ENCODE measurements at regions not wholly inside any gene's neighbourhood (a gene's known extent, or its start where the extent isn't known, plus 50 kb on each side); places are given as distances from the start of the nearest gene placed in this dataset.

DNA sequence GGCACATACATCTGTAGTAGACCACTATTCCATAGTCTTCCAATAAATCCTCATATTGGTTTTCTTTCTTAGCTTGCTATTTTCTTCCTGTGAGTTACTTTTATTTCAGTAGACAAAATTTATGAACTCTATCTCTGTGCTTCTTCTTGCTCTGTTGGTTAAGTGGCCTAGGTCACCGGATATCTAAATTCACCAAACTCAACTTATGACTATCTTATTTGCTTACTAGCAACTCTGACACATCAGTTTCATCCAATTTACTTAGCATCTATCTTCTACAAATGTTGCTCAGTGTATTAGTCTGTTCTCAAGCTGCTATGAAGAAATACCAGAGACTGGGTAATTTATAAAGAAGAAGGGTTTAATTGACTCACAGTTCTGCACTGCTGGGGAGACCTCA is 432.5 kb upstream of the FSIP2 start:
- DNase-seq, result no peak
- no peak overlapping the region for H3K4me3 Mint-ChIP-seq
- no peaks in the 10 kb centered on the region for H3K4me1 Mint-ChIP-seq
- H3K27ac Mint-ChIP-seq, result no peak overlapping the region
- peaks cover 0 to 2% (median 0%) of the 10 kb centered on the region in 3 donors for H3K27me3 Mint-ChIP-seq (ENCODE audit: low read depth in 3 of 3)
- peaks cover 0 to 35% (median 14%) of the 10 kb centered on the region in 6 donors for H3K9me3 Mint-ChIP-seq
- H3K36me3 Mint-ChIP-seq, result no peaks in the 10 kb centered on the region

DNA sequence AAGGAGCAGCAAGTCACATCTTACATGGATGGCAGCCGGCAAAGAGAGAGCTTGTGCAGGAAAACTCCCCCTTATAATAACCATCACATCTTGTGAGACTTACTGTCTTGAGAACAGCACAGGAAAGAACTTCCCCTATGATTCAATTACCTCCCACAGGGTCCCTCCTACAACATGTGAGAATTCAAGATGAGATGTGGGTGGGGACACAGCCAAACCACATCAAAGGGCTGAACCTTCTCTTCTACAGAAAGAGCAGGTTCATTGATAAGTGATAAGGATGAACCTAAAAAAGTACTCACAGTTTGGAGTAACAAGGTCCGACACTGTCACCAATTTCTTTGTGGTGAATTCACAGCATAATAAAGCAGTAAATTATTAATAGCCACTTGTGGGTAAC is 422.2 kb upstream of the FSIP2 start:
- no peak overlapping the region for H3K4me3 Mint-ChIP-seq
- H3K27me3 Mint-ChIP-seq (ENCODE audit: low read depth in 3 of 3), result no peaks in the 10 kb centered on the region
- H3K4me1 Mint-ChIP-seq, result no peaks in the 10 kb centered on the region
- no peak overlapping the region for H3K27ac Mint-ChIP-seq
- H3K36me3 Mint-ChIP-seq, result peaks cover 0 to 9% (median 0%) of the 10 kb centered on the region in 3 donors
- DNase-seq, result no peak
- peaks cover 4 to 40% (median 16%) of the 10 kb centered on the region in 6 donors for H3K9me3 Mint-ChIP-seq

DNA sequence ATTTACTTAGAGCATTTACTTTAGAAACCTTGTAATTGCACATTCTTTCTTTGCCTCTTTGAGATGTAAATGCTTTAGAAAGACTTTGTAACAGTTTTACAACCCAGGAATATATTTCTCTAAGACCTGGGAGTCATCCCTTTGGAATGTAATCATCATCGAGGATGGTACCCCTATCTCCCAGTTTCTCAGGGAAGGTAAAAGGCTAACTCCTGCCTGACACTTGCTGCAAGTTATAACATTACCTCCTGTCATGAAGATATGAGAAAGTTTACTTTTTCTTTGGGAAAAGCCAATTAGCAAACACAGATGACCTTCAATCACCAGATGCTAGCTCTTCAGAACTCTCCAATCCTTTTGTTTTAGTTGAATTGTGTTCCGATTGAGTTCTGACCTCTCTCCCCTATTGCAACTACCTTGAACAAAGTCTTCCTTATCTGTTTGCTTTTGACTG is 420.3 kb upstream of the FSIP2 start:
- Mint-ChIP-seq H3K27ac (no peak overlapping the region), H3K9me3 (peaks cover 7 to 44% (median 21%) of the 10 kb centered on the region in 6 donors), H3K4me3 (no peak overlapping the region), H3K36me3 (peaks cover 0 to 9% (median 0%) of the 10 kb centered on the region in 3 donors), H3K27me3 (ENCODE audit: low read depth in 3 of 3) (peaks cover 0 to 3% (median 2%) of the 10 kb centered on the region in 3 donors), H3K4me1 (no peaks in the 10 kb centered on the region)
- no peak for DNase-seq

DNA sequence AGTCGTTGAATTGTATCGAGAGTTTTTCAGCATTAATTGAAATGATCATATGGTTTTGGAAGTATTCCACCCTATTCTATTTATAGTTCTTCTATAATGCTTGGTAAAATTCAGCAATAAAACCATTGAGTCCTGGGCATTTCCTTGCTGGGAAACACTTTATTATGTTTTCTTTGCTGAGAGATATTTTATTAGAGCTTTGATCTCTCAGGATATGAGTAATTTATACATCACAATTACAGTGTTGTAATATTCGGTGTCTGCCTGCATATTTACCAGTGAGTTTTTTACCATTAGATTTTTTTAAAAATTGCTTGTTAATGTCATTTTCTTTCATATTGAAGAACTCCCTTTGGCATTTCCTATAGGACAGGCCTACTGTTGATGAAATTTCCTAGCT is 402.7 kb upstream of the FSIP2 start:
- H3K4me3 Mint-ChIP-seq, result no peak overlapping the region
- peaks cover 0 to 1% (median 0%) of the 10 kb centered on the region in 3 donors for H3K27me3 Mint-ChIP-seq (ENCODE audit: low read depth in 3 of 3)
- no peaks in the 10 kb centered on the region for H3K36me3 Mint-ChIP-seq
- H3K4me1 Mint-ChIP-seq, result no peaks in the 10 kb centered on the region
- H3K9me3 Mint-ChIP-seq, result peaks cover 13 to 64% (median 27%) of the 10 kb centered on the region in 6 donors
- no peak for DNase-seq
- no peak overlapping the region for H3K27ac Mint-ChIP-seq

DNA sequence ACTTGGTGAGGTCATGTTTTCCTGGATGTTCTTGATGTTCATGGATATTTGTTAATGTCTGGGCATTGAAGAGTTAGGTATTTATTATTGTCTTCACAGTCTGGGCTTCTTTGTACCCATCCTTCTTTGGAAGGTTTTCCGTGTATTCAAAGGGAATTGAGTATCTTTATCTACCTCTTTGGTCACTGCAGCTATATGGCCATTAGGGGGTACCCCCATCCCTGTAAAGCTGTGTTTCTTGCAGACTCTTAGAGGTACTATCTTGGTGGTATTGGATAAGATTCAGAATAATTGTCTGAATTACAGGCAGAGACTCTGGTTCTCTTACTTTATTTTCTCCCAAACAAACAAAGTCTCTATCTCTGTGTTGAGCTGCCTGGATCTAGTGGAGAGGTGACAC is 401.6 kb upstream of the FSIP2 start:
- peaks cover 0 to 1% (median 0%) of the 10 kb centered on the region in 3 donors for H3K27me3 Mint-ChIP-seq (ENCODE audit: low read depth in 3 of 3)
- no peak overlapping the region for H3K27ac Mint-ChIP-seq
- no peak for DNase-seq
- no peaks in the 10 kb centered on the region for H3K4me1 Mint-ChIP-seq
- H3K4me3 Mint-ChIP-seq, result no peak overlapping the region
- peaks cover 13 to 54% (median 27%) of the 10 kb centered on the region in 6 donors for H3K9me3 Mint-ChIP-seq
- H3K36me3 Mint-ChIP-seq, result no peaks in the 10 kb centered on the region

DNA sequence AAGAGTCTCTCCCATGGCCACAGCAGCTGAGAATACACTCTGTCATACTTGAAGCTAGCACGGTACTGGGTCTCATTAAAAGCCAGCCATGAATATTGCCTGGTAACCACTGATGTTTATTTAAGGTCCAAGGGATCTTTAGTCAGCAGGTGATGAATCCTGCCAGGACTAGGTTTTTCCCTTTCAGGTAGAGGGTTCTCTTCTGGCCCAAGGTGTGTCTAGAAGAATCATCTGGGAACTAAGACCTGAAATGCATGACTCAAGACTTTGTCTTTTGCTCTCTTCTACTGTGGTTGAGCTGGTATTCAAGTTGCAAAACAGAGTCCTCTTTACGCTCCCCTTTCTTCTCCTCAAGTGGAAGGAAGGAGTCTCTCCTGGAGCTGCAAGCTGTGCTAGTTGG is 400.5 kb upstream of the FSIP2 start:
- peaks cover 17 to 53% (median 29%) of the 10 kb centered on the region in 6 donors for H3K9me3 Mint-ChIP-seq
- no peaks in the 10 kb centered on the region for H3K4me1 Mint-ChIP-seq
- no peak overlapping the region for H3K27ac Mint-ChIP-seq
- DNase-seq, result no peak
- no peaks in the 10 kb centered on the region for H3K36me3 Mint-ChIP-seq
- peaks cover 0 to 1% (median 0%) of the 10 kb centered on the region in 3 donors for H3K27me3 Mint-ChIP-seq (ENCODE audit: low read depth in 3 of 3)
- no peak overlapping the region for H3K4me3 Mint-ChIP-seq

DNA sequence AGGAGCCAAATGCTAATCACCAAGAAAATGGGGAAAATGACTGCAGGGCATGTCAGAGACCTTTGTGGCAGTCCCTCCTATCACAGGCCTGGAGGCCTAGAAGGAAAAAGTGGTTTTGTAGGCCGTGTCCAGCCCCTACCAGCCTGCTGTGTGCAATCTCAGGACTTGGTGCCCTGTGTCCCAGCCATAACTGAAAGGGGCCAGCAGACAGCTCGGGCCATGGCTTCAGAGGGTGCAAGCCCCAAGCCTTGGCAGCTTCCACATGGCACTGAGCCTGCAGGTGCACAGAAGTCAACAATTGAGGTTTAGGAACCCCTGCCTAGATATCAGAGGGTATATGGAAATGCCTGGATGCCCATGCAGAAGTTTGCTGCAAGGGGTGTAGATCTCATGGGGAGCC is 391.2 kb upstream of the FSIP2 start:
- peaks cover 9 to 40% (median 16%) of the 10 kb centered on the region in 6 donors for H3K9me3 Mint-ChIP-seq
- H3K27ac Mint-ChIP-seq, result no peak overlapping the region
- H3K4me1 Mint-ChIP-seq, result no peaks in the 10 kb centered on the region
- no peak for DNase-seq
- peaks cover 0 to 3% (median 0%) of the 10 kb centered on the region in 3 donors for H3K36me3 Mint-ChIP-seq
- no peak overlapping the region for H3K4me3 Mint-ChIP-seq
- peaks cover 0 to 4% (median 0%) of the 10 kb centered on the region in 3 donors for H3K27me3 Mint-ChIP-seq (ENCODE audit: low read depth in 3 of 3)

DNA sequence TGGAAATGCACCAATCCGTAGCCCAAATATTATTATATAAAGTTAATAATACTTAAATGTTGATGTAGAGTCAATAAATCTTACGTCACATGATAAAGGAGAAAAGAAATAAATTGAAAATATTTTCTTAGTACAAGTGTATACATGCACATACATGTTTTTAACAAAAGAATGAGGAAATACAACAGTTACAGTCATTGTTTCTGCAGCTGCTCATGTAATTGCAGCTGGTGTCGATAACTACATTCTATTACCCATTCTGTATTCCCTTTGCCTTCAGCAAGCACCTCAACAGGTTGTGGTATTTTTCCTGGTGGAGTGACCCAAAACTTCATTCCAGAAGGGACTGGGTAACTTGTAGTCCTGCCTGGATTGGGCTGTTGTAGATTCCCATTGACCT is 377.8 kb upstream of the FSIP2 start:
- H3K36me3 Mint-ChIP-seq, result no peaks in the 10 kb centered on the region
- no peak overlapping the region for H3K27ac Mint-ChIP-seq
- H3K4me3 Mint-ChIP-seq, result no peak overlapping the region
- peaks cover 3 to 26% (median 15%) of the 10 kb centered on the region in 6 donors for H3K9me3 Mint-ChIP-seq
- H3K4me1 Mint-ChIP-seq, result no peaks in the 10 kb centered on the region
- H3K27me3 Mint-ChIP-seq (ENCODE audit: low read depth in 3 of 3), result no peaks in the 10 kb centered on the region
- no peak for DNase-seq

DNA sequence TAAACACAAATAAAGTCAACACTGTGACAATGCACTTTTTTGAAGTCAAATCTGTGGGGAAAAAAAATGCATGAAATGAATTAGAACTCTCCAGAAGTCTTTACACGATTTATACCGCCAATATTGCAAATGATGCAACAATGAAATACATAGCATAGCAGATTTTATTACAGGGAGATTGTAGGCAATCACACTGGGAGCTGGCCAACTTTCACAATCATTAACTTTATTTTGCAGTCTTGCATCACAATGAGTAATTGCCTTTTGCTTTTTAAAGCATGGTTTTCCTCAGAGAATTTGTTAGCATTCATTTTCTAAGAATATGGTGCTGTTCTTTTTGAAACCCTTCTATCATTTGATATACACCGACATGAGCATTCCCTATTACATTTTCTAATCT is 366.4 kb upstream of the FSIP2 start:
- no peaks in the 10 kb centered on the region for H3K27me3 Mint-ChIP-seq (ENCODE audit: low read depth in 3 of 3)
- no peaks in the 10 kb centered on the region for H3K36me3 Mint-ChIP-seq
- peaks cover 2 to 22% (median 13%) of the 10 kb centered on the region in 6 donors for H3K9me3 Mint-ChIP-seq
- H3K4me3 Mint-ChIP-seq, result no peak overlapping the region
- DNase-seq, result no peak
- no peaks in the 10 kb centered on the region for H3K4me1 Mint-ChIP-seq
- no peak overlapping the region for H3K27ac Mint-ChIP-seq

DNA sequence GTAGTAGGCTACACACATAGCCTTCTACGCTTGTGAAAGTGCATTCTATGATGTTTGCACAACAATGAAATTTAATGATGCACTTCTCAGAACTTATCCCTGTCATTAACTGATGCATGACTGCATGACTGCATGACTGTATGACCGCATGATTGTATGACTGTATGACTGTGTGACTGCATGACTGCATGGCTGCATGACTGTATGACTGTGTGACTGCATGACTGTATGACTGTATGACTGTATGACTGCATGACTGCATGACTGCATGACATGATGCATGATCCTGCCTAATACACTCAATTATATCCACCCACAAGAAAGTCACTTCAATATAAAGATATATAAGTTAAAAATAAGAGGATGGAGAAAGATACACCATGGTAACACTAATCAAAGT is 365.4 kb upstream of the FSIP2 start:
- H3K36me3 Mint-ChIP-seq, result no peaks in the 10 kb centered on the region
- H3K4me3 Mint-ChIP-seq, result no peak overlapping the region
- no peaks in the 10 kb centered on the region for H3K4me1 Mint-ChIP-seq
- no peaks in the 10 kb centered on the region for H3K27me3 Mint-ChIP-seq (ENCODE audit: low read depth in 3 of 3)
- DNase-seq, result no peak
- H3K27ac Mint-ChIP-seq, result no peak overlapping the region
- peaks cover 7 to 30% (median 22%) of the 10 kb centered on the region in 6 donors for H3K9me3 Mint-ChIP-seq

DNA sequence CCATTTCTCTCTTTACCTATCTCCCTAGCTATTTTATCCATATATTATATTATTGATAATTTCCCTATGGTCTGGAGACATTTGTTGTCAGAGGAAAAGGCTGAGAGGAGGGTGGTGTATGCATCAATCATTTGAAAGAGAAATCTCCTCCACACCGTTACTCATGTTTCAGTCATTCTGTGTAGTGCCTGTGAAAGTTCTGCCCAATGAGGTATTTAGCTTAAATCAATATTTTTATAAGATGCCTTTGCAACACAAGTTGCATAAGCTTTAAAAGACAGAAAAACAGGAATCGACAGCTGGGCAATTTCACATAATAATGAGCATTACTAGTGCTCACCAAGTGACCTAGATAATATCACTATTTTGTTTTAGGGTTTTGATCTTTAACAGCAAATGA is 363.7 kb upstream of the FSIP2 start:
- Mint-ChIP-seq H3K9me3 (peaks cover 10 to 33% (median 25%) of the 10 kb centered on the region in 6 donors), H3K27me3 (ENCODE audit: low read depth in 3 of 3) (no peaks in the 10 kb centered on the region), H3K36me3 (no peaks in the 10 kb centered on the region), H3K4me1 (no peaks in the 10 kb centered on the region), H3K4me3 (no peak overlapping the region), H3K27ac (no peak overlapping the region)
- DNase-seq, result no peak

DNA sequence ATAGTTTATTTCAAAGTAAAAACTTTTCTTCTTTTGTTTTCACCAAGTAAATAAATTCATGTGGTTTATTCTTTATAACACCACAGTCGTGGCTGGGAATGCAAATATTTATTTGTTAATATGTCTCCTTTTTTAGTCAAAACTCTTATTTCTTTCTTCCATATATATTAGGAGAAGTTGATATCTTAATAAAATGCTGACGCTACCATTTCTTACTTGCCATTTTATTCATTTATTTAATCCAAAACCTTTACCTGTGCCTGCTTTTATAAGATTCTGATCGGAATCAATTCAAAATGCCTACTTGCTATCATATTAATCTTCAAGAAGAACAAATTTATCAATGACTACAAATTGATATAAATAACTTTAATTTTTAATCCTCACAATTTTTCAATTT is 362.9 kb upstream of the FSIP2 start:
- no peaks in the 10 kb centered on the region for H3K4me1 Mint-ChIP-seq
- H3K4me3 Mint-ChIP-seq, result no peak overlapping the region
- DNase-seq, result no peak
- no peaks in the 10 kb centered on the region for H3K27me3 Mint-ChIP-seq (ENCODE audit: low read depth in 3 of 3)
- H3K9me3 Mint-ChIP-seq, result peaks cover 11 to 34% (median 25%) of the 10 kb centered on the region in 6 donors
- H3K36me3 Mint-ChIP-seq, result no peaks in the 10 kb centered on the region
- H3K27ac Mint-ChIP-seq, result no peak overlapping the region

DNA sequence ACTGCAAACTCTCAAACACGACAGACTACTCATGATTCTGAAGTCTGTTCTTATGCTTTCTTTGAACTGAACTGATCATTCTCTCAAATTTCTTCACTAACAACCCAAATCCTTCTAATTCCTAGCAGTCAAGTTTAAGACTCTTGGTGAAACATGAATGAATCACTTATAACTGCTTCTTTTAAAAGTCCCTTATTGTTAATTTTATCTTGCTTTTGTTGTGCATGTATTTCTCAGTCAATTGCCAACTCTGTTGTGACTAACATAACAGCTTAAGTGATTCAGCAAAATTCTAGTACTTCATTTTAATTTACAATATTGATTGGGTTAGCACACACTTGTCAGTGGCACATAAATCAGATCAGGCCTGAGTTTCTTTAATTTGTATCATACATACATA is 357.0 kb upstream of the FSIP2 start:
- H3K9me3 Mint-ChIP-seq, result peaks cover 10 to 36% (median 25%) of the 10 kb centered on the region in 6 donors

DNA sequence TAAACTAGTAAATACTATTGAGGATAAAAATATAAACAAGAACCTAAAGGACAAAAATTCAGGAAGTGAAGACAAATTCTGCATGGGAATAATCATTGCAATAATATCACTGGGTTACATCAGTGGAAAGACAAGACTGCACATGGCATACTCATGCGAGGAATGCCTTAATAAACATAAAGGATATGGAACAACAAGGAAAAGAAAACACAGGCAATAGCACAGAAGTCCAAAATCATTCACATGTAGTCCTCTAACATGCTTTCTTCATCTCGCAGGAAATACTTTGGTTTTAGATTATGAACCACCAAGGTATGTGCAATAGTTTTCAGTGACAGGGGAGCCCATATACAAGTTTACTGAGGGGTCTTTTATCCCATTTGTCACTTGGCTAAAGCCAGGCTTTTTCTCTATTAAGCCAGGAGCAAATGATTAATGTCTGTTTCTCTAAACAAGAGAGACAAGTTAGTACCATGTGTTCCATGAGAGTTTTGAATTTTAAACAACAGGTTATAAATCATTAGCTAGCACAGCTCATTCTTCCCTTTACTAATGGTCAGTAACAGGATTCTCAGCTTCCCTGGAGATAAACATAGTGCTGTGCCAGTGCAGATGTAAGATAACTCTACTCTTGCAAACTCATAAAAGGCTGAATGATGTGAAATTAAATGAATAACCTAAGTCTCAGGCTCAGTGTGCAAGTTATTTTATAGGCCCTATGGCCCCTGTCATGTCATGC is 353.6 kb upstream of the FSIP2 start:
- no peak overlapping the region for H3K4me3 Mint-ChIP-seq

More for the DNA sequence above, 357.0 kb upstream of the FSIP2 start:
- Mint-ChIP-seq H3K27me3 (ENCODE audit: low read depth in 3 of 3) (no peaks in the 10 kb centered on the region), H3K36me3 (peaks cover 0 to 4% (median 0%) of the 10 kb centered on the region in 3 donors), H3K4me1 (no peaks in the 10 kb centered on the region), H3K4me3 (no peak overlapping the region), H3K27ac (no peak overlapping the region)
- DNase-seq, result no peak

More for the DNA sequence above, 353.6 kb upstream of the FSIP2 start:
- Mint-ChIP-seq H3K4me1 (no peaks in the 10 kb centered on the region), H3K9me3 (peaks cover 9 to 26% (median 19%) of the 10 kb centered on the region in 6 donors), H3K27ac (no peak overlapping the region), H3K36me3 (peaks cover 0 to 4% (median 0%) of the 10 kb centered on the region in 3 donors), H3K27me3 (ENCODE audit: low read depth in 3 of 3) (peaks cover 0 to 2% (median 0%) of the 10 kb centered on the region in 3 donors)
- no peak for DNase-seq

Measured in immature natural killer cell (primary cell).